GM23338 (cell line): ENCODE measurements at regions not wholly inside any gene's neighbourhood (a gene's known extent, or its start where the extent isn't known, plus 50 kb on each side); places are given as distances from the start of the nearest gene placed in this dataset.

Experiments used
- ATAC-seq: fragments of 200-7000 bp; cut with Tn5 transposase; 3 replicates; pipeline ENCODE4 v1.9.1; 2020
- DNase-seq: peaks from one replicate; pipeline ENCODE4 v3.0.0-alpha.2; 2015; ENCODE audit warnings: low spot score
- H2AFZ ChIP-seq: fragments of 200-600 bp; sonication (generic); 2 replicates; pipeline ENCODE4 v1.8.0; 2016; ENCODE audit warnings: antibody characterized with exemption, mild to moderate bottlenecking, moderate library complexity
- H3F3A ChIP-seq: fragments of 200-600 bp; sonication (generic); replicated peaks from 2 replicates; pipeline ENCODE4 v1.8.0; 2017; ENCODE audit warnings: antibody characterized with exemption, mixed run types, low read depth
- H3K27ac ChIP-seq: fragments of 200-600 bp; sonication (generic); 2 replicates; pipeline ENCODE4 v1.6.1; 2016; ENCODE audit warnings: low read depth
- H3K27me3 ChIP-seq: fragments of 200-600 bp; sonication (generic); 2 replicates; pipeline ENCODE4 v1.8.0; 2016; ENCODE audit warnings: mild to moderate bottlenecking, mixed run types, moderate library complexity; ENCODE audit not compliant: insufficient read depth
- H3K36me3 ChIP-seq: fragments of 200-600 bp; sonication (generic); 2 replicates; pipeline ENCODE4 v1.8.0; 2016; ENCODE audit warnings: mild to moderate bottlenecking; ENCODE audit not compliant: insufficient read depth
- H3K4me1 ChIP-seq: fragments of 200-600 bp; sonication (generic); 2 replicates; pipeline ENCODE4 v1.8.0; 2016; ENCODE audit warnings: mild to moderate bottlenecking, moderate library complexity; ENCODE audit not compliant: insufficient read depth
- H3K4me2 ChIP-seq: fragments of 200-600 bp; sonication (generic); 2 replicates; pipeline ENCODE4 v1.7.1; 2017; ENCODE audit warnings: mixed run types
- H3K4me3 ChIP-seq: fragments of 200-600 bp; sonication (generic); 2 replicates; pipeline ENCODE4 v1.6.1; 2016; ENCODE audit warnings: mixed run types
- H3K79me2 ChIP-seq: fragments of 200-600 bp; sonication (generic); replicated peaks from 2 replicates; pipeline ENCODE4 v1.8.0; 2017; ENCODE audit warnings: mild to moderate bottlenecking; ENCODE audit not compliant: insufficient read depth
- H3K9me2 ChIP-seq: fragments of 200-600 bp; sonication (generic); 2 replicates; pipeline ENCODE4 v1.8.0; 2017; ENCODE audit not compliant: insufficient read depth
- H4K20me1 ChIP-seq: fragments of 200-600 bp; sonication (generic); replicated peaks from 2 replicates; pipeline ENCODE4 v1.8.0; 2017; ENCODE audit warnings: mild to moderate bottlenecking; ENCODE audit not compliant: insufficient read depth
- H3K27ac Mint-ChIP-seq: 2 replicates; pipeline ENCODE4 v1.8.0; 2020; ENCODE audit warnings: inconsistent platforms, mild to moderate bottlenecking, moderate library complexity, mixed read lengths
- H3K27me3 Mint-ChIP-seq: 3 replicates; pipeline ENCODE4 v1.8.0; 2022; ENCODE audit warnings: low read depth, mild to moderate bottlenecking, moderate library complexity, mixed read lengths, inconsistent platforms; ENCODE audit not compliant: insufficient read depth, poor library complexity
- H3K36me3 Mint-ChIP-seq: 3 replicates; pipeline ENCODE4 v1.8.0; 2021; ENCODE audit warnings: low read depth, mild to moderate bottlenecking, inconsistent platforms, moderate library complexity, mixed read lengths
- H3K4me1 Mint-ChIP-seq: 3 replicates; pipeline ENCODE4 v1.8.0; 2020; ENCODE audit warnings: mild to moderate bottlenecking, inconsistent platforms, mixed read lengths
- H3K4me3 Mint-ChIP-seq: 3 replicates; pipeline ENCODE4 v1.8.0; 2021; ENCODE audit warnings: moderate library complexity, mild to moderate bottlenecking, inconsistent platforms, mixed read lengths
- H3K9me3 Mint-ChIP-seq: 3 replicates; pipeline ENCODE4 v1.8.0; 2020; ENCODE audit warnings: moderate library complexity, mild to moderate bottlenecking, inconsistent platforms, mixed read lengths
- CREB1 ChIP-seq: fragments of 250-450 bp; sonication (Bioruptor Pico); IDR thresholded peaks from 2 replicates; pipeline ENCODE4 v1.5.0; 2020; ENCODE audit warnings: low read depth, mild to moderate bottlenecking, moderate library complexity
- EZH2 ChIP-seq: fragments of 200-600 bp; sonication (generic); IDR thresholded peaks from one replicate; pipeline ENCODE4 v1.8.0; 2017; ENCODE audit warnings: antibody characterized with exemption, mild to moderate bottlenecking, low read depth; ENCODE audit not compliant: unreplicated experiment
- EZH2phosphoT487 ChIP-seq: fragments of 200-600 bp; sonication (generic); IDR thresholded peaks from one replicate; pipeline ENCODE4 v1.8.1; 2018; ENCODE audit warnings: antibody characterized with exemption; ENCODE audit not compliant: unreplicated experiment
- JUNB ChIP-seq: IDR thresholded peaks from one replicate; pipeline ENCODE4 v1.6.1; 2016; ENCODE audit warnings: antibody characterized with exemption; ENCODE audit not compliant: unreplicated experiment
- NANOG ChIP-seq: IDR thresholded peaks from 2 replicates; pipeline ENCODE4 v1.6.1; 2016; ENCODE audit warnings: antibody characterized with exemption, borderline replicate concordance
- POLR2AphosphoS5 ChIP-seq: IDR thresholded peaks from 2 replicates; pipeline ENCODE4 v1.6.1; 2016; ENCODE audit warnings: antibody characterized with exemption, low read depth
- STAT1 ChIP-seq: IDR thresholded peaks from one replicate; pipeline ENCODE4 v1.6.1; 2016; ENCODE audit warnings: antibody characterized with exemption; ENCODE audit not compliant: unreplicated experiment
- ZNF114 ChIP-seq: fragments of 250-450 bp; sonication (Bioruptor Pico); IDR thresholded peaks from 2 replicates; pipeline ENCODE4 v1.5.0; 2020; ENCODE audit warnings: mild to moderate bottlenecking, moderate library complexity
- ZNF331 ChIP-seq: fragments of 250-450 bp; sonication (Bioruptor Pico); IDR thresholded peaks from 2 replicates; pipeline ENCODE4 v1.5.0; 2020; ENCODE audit warnings: low read depth, mild to moderate bottlenecking, moderate library complexity
- TF ChIP-seq, protein P1 (sequence below): fragments of 250-450 bp; sonication (Bioruptor Pico); IDR thresholded peaks from 2 replicates; pipeline ENCODE4 v1.5.0; 2020; ENCODE audit warnings: mild to moderate bottlenecking, moderate library complexity
- TF ChIP-seq, protein P2 (sequence below), 2 experiments: fragments of 200-600 bp in 1 of 2; sonication (generic) in 1 of 2; conservative IDR thresholded peaks; 2 replicates each; pipeline versions ENCODE4 v1.5.1 to v1.6.1; 2016 to 2017; ENCODE audit warnings: antibody characterized with exemption in 2 of 2, low read depth in 2 of 2, mild to moderate bottlenecking in 2 of 2, moderate library complexity in 1 of 2
- TF ChIP-seq, protein P3 (sequence below): IDR thresholded peaks from 2 replicates; pipeline ENCODE4 v1.6.1; 2016; ENCODE audit warnings: antibody characterized with exemption
- TF ChIP-seq, protein P4 (sequence below): IDR thresholded peaks from one replicate; pipeline ENCODE4 v1.6.1; 2018; ENCODE audit warnings: antibody characterized with exemption; ENCODE audit not compliant: unreplicated experiment

DNA sequence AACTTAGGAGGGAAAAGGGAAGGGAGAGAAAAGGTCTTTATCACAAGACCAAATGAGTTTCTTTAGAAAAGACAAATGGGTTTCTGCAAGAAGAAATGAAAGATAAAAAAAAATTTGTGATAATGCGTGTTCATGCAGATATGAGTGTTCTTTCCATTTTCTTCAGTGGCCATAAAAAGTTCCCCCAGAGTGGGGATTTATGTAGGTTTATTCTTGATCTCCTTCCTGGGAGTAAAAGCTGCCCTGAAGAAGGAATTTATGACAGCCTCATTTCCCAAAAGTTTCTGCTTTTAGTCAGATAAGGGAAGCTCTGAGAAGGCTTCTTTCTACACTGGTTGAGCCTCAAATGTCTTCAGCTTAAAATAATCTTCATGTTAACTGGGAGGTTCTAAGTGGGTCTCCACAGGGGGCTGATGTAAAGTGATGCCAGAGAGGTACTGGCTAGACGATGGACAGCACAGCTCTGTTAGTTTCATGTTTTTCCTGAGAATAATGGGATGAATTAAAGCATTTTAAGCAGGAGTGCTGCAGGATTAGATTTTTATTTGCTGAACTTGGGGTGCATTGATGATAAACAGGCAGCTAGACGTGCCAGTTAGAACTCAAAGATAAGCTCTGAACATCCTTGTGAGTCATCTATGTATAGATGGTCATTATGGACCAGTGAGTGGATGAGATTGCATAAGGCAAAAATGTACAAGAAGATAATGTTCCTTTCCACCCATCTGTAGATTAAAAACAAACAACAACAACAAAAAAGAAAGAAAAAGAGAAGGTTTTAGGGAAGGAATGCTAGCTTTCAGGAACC is 65.6 kb upstream of the EPCAM start:
- Mint-ChIP-seq H3K4me3 (no peak overlapping the region), H3K27me3 (peaks cover 3% of the 10 kb centered on the region), H3K27ac (no peak overlapping the region), H3K4me1 (peaks cover 13% of the 10 kb centered on the region), H3K36me3 (no peaks in the 10 kb centered on the region), H3K9me3 (no peaks in the 10 kb centered on the region)
- Histone ChIP-seq H3K27me3 (no peaks in the 10 kb centered on the region), H3K4me1 (peaks cover 18% of the 10 kb centered on the region), H3K36me3 (no peaks in the 10 kb centered on the region), H3K9me2 (no peaks in the 10 kb centered on the region), H3F3A (no peaks in the 10 kb centered on the region), H4K20me1 (no peaks in the 10 kb centered on the region), H3K4me3 (no peak overlapping the region), H3K27ac (no peak overlapping the region), H3K4me2 (no peak overlapping the region), H3K79me2 (no peaks in the 10 kb centered on the region), H2AFZ (no peak overlapping the region)
- TF ChIP-seq NANOG (no peak), ZNF331 (CRISPR knock-in tag) (no peak), POLR2AphosphoS5 (no peak), ZNF114 (CRISPR knock-in tag) (no peak), JUNB (no peak), EZH2 (no peak), STAT1 (no peak), CREB1 (no peak), EZH2phosphoT487 (no peak)
- TF ChIP-seq, protein P1, sequence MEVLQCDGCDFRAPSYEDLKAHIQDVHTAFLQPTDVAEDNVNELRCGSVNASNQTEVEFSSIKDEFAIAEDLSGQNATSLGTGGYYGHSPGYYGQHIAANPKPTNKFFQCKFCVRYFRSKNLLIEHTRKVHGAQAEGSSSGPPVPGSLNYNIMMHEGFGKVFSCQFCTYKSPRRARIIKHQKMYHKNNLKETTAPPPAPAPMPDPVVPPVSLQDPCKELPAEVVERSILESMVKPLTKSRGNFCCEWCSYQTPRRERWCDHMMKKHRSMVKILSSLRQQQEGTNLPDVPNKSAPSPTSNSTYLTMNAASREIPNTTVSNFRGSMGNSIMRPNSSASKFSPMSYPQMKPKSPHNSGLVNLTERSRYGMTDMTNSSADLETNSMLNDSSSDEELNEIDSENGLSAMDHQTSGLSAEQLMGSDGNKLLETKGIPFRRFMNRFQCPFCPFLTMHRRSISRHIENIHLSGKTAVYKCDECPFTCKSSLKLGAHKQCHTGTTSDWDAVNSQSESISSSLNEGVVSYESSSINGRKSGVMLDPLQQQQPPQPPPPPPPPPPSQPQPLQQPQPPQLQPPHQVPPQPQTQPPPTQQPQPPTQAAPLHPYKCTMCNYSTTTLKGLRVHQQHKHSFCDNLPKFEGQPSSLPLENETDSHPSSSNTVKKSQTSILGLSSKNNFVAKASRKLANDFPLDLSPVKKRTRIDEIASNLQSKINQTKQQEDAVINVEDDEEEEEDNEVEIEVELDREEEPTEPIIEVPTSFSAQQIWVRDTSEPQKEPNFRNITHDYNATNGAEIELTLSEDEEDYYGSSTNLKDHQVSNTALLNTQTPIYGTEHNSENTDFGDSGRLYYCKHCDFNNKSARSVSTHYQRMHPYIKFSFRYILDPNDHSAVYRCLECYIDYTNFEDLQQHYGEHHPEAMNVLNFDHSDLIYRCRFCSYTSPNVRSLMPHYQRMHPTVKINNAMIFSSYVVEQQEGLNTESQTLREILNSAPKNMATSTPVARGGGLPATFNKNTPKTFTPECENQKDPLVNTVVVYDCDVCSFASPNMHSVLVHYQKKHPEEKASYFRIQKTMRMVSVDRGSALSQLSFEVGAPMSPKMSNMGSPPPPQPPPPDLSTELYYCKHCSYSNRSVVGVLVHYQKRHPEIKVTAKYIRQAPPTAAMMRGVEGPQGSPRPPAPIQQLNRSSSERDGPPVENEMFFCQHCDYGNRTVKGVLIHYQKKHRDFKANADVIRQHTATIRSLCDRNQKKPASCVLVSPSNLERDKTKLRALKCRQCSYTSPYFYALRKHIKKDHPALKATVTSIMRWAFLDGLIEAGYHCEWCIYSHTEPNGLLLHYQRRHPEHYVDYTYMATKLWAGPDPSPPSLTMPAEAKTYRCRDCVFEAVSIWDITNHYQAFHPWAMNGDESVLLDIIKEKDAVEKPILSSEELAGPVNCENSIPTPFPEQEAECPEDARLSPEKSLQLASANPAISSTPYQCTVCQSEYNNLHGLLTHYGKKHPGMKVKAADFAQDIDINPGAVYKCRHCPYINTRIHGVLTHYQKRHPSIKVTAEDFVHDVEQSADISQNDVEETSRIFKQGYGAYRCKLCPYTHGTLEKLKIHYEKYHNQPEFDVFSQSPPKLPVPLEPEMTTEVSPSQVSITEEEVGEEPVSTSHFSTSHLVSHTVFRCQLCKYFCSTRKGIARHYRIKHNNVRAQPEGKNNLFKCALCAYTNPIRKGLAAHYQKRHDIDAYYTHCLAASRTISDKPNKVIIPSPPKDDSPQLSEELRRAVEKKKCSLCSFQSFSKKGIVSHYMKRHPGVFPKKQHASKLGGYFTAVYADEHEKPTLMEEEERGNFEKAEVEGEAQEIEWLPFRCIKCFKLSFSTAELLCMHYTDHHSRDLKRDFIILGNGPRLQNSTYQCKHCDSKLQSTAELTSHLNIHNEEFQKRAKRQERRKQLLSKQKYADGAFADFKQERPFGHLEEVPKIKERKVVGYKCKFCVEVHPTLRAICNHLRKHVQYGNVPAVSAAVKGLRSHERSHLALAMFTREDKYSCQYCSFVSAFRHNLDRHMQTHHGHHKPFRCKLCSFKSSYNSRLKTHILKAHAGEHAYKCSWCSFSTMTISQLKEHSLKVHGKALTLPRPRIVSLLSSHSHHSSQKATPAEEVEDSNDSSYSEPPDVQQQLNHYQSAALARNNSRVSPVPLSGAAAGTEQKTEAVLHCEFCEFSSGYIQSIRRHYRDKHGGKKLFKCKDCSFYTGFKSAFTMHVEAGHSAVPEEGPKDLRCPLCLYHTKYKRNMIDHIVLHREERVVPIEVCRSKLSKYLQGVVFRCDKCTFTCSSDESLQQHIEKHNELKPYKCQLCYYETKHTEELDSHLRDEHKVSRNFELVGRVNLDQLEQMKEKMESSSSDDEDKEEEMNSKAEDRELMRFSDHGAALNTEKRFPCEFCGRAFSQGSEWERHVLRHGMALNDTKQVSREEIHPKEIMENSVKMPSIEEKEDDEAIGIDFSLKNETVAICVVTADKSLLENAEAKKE (CRISPR knock-in tag) = no peak
- TF ChIP-seq, protein P2, sequence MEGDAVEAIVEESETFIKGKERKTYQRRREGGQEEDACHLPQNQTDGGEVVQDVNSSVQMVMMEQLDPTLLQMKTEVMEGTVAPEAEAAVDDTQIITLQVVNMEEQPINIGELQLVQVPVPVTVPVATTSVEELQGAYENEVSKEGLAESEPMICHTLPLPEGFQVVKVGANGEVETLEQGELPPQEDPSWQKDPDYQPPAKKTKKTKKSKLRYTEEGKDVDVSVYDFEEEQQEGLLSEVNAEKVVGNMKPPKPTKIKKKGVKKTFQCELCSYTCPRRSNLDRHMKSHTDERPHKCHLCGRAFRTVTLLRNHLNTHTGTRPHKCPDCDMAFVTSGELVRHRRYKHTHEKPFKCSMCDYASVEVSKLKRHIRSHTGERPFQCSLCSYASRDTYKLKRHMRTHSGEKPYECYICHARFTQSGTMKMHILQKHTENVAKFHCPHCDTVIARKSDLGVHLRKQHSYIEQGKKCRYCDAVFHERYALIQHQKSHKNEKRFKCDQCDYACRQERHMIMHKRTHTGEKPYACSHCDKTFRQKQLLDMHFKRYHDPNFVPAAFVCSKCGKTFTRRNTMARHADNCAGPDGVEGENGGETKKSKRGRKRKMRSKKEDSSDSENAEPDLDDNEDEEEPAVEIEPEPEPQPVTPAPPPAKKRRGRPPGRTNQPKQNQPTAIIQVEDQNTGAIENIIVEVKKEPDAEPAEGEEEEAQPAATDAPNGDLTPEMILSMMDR (conservative IDR thresholded peaks at IDR 0.05; ENCODE audit: low read depth in 2 of 2) = no peak
- TF ChIP-seq, protein P3, sequence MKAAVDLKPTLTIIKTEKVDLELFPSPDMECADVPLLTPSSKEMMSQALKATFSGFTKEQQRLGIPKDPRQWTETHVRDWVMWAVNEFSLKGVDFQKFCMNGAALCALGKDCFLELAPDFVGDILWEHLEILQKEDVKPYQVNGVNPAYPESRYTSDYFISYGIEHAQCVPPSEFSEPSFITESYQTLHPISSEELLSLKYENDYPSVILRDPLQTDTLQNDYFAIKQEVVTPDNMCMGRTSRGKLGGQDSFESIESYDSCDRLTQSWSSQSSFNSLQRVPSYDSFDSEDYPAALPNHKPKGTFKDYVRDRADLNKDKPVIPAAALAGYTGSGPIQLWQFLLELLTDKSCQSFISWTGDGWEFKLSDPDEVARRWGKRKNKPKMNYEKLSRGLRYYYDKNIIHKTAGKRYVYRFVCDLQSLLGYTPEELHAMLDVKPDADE = no peak
- TF ChIP-seq, protein P4, sequence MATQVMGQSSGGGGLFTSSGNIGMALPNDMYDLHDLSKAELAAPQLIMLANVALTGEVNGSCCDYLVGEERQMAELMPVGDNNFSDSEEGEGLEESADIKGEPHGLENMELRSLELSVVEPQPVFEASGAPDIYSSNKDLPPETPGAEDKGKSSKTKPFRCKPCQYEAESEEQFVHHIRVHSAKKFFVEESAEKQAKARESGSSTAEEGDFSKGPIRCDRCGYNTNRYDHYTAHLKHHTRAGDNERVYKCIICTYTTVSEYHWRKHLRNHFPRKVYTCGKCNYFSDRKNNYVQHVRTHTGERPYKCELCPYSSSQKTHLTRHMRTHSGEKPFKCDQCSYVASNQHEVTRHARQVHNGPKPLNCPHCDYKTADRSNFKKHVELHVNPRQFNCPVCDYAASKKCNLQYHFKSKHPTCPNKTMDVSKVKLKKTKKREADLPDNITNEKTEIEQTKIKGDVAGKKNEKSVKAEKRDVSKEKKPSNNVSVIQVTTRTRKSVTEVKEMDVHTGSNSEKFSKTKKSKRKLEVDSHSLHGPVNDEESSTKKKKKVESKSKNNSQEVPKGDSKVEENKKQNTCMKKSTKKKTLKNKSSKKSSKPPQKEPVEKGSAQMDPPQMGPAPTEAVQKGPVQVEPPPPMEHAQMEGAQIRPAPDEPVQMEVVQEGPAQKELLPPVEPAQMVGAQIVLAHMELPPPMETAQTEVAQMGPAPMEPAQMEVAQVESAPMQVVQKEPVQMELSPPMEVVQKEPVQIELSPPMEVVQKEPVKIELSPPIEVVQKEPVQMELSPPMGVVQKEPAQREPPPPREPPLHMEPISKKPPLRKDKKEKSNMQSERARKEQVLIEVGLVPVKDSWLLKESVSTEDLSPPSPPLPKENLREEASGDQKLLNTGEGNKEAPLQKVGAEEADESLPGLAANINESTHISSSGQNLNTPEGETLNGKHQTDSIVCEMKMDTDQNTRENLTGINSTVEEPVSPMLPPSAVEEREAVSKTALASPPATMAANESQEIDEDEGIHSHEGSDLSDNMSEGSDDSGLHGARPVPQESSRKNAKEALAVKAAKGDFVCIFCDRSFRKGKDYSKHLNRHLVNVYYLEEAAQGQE = no peak
- ATAC-seq (no peak), DNase-seq (no peak)
